RPMI7951 (cell line): ENCODE measurements at regions not wholly inside any gene's neighbourhood (a gene's known extent, or its start where the extent isn't known, plus 50 kb on each side); places are given as distances from the start of the nearest gene placed in this dataset.
"Not testable (repeated sequence)": the region's sequence is repeated elsewhere in the genome, so short reads cannot be mapped to it uniquely, and the experiment has no call there.

Source experiments
- DNase-seq: peaks from one replicate; pipeline ENCODE4 v3.0.0-alpha.2; 2012; ENCODE audit warnings: low read depth

- DNase-seq, result no peak
Measured at GRCh38 chr4:124420166-124420695, 292.3 kb downstream of the ANKRD50 start.

GRCh38 chr4:124423160-124423559 lies 289.4 kb downstream of the ANKRD50 start:
- no peak for DNase-seq

GRCh38 chr4:124426279-124426678 lies 286.3 kb downstream of the ANKRD50 start:
- DNase-seq, result no peak

- DNase-seq, result no peak
Measured at GRCh38 chr4:124427095-124427767, 285.3 kb downstream of the ANKRD50 start.

GRCh38 chr4:124428648-124429047 lies 283.9 kb downstream of the ANKRD50 start:
- DNase-seq, result no peak

GRCh38 chr4:124429746-124430250 lies 282.7 kb downstream of the ANKRD50 start:
- DNase-seq, result no peak

- DNase-seq, result no peak
Measured at GRCh38 chr4:124431653-124432192, 280.8 kb downstream of the ANKRD50 start.

- DNase-seq, result no peak
Measured at GRCh38 chr4:124432500-124432899, 280.0 kb downstream of the ANKRD50 start.

- no peak for DNase-seq
Measured at GRCh38 chr4:124433044-124433443, 279.5 kb downstream of the ANKRD50 start.

GRCh38 chr4:124433500-124433899 lies 279.0 kb downstream of the ANKRD50 start:
- DNase-seq, result peak; percentile 1

- no peak for DNase-seq
Measured at GRCh38 chr4:124435274-124435950, 277.1 kb downstream of the ANKRD50 start.

GRCh38 chr4:124437853-124438495 lies 274.6 kb downstream of the ANKRD50 start:
- DNase-seq, result no peak

- no peak for DNase-seq
Measured at GRCh38 chr4:124445071-124445470, 267.5 kb downstream of the ANKRD50 start.

- no peak for DNase-seq
Measured at GRCh38 chr4:124449881-124450280, 262.7 kb downstream of the ANKRD50 start.

GRCh38 chr4:124450851-124451250 lies 261.7 kb downstream of the ANKRD50 start:
- DNase-seq, result no peak

GRCh38 chr4:124454772-124455270 lies 257.7 kb downstream of the ANKRD50 start:
- DNase-seq, result no peak

GRCh38 chr4:124455671-124456070 lies 256.9 kb downstream of the ANKRD50 start:
- DNase-seq, result no peak

- no peak for DNase-seq
Measured at GRCh38 chr4:124459196-124459940, 253.2 kb downstream of the ANKRD50 start.

GRCh38 chr4:124459941-124460310 lies 252.6 kb downstream of the ANKRD50 start:
- peak; percentile 17 for DNase-seq

- not testable (repeated sequence) for DNase-seq
Measured at GRCh38 chr4:124461592-124461991, 250.9 kb downstream of the ANKRD50 start.
